Erythroblast (primary cell): ENCODE measurements at regions not wholly inside any gene's neighbourhood (a gene's known extent, or its start where the extent isn't known, plus 50 kb on each side); places are given as distances from the start of the nearest gene placed in this dataset.

ENCODE experiments used
- GATA1 ChIP-seq: IDR thresholded peaks from 2 replicates; pipeline ENCODE4 v1.6.1; 2011; ENCODE audit warnings: low read depth, mild to moderate bottlenecking, control low read depth, low read length, moderate library complexity
- POLR2A ChIP-seq: IDR thresholded peaks from 2 replicates; pipeline ENCODE4 v1.6.1; 2011; ENCODE audit warnings: mild to moderate bottlenecking, low read length

DNA sequence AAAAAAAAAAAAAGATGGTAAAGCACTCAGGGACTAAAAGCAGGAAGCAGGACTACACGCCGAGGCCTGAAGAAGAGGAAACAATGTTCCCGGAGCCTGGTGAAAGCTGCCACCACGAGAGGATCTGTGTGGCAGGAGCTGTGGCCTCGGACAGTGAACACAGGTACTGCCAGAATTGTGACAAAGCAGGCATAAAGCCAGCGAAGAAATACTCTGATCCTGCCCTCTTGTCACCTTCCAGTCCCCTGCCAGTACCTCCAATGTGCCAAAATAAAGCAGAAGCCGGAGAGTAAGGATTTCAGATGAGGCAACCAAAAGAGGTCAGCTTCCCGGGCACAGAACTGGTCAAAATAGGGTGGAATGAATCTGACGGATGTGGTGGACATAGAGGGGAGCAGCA, 211.5 kb upstream of the TARS1 start:
- TF ChIP-seq GATA1 (no peak), POLR2A (no peak)
